HG03469 (cell line): ENCODE measurements at regions not wholly inside any gene's neighbourhood (a gene's known extent, or its start where the extent isn't known, plus 50 kb on each side); places are given as distances from the start of the nearest gene placed in this dataset.
"Not testable (repeated sequence)": the region's sequence is repeated elsewhere in the genome, so short reads cannot be mapped to it uniquely, and the experiment has no call there.

Source experiments
- ATAC-seq: cut with Tn5 transposase; IDR thresholded peaks from one replicate; pipeline ENCODE4 v1.9.1; 2021; ENCODE audit warnings: mild to moderate bottlenecking, moderate library complexity, moderate number of reproducible peaks; ENCODE audit not compliant: unreplicated experiment

DNA sequence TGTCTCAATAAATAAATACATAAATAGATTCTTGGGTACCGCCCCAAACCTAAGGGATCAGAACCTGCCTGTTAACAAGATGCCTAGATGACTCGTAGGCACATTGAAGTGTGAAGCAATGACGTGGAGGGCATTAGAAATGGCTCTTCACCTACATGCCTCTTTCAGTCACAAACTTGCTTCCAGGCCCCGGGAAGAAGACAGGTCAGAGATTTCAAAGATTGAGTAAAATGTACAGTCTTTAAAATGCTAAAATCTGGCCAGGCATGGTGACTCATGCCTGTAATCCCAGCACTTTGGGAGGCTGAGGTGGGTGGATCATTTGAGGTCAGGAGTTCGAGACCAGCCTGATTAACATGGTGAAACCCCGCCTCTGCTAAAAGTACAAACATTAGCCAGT, 480.8 kb upstream of the JARID2 start:
- ATAC-seq: no peak

DNA sequence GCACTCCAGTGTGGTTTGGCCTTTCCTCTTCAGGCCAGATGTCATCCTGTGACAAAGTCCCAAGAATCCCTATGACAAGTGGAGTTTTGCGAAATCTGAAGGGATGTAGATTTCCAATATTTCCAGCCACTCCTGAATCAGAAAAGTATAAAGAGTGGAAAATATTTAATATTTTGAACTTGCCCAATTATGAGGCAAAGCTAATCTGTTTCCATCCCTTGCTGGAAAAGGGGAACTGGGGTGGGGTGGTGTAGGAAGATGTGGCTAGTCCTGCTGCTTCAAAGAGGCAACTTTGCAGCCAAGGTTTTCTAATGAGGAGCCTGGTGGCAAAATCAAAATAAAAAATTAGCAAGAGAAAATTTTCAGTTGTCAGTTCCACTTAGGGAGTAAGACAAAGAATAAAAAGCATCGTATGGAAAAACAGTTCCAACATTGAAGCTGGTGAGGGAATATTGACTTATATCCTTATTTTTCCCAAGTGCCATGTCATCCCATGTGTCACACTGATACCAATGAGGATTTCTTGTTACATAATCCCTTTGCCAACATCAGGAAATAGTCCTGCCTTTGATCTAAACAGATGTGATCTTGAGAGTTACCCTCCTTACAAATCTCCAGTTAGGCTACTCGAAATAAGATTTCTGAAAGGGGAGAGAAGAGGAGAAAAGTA, 480.0 kb upstream of the JARID2 start:
- ATAC-seq: no peak

DNA sequence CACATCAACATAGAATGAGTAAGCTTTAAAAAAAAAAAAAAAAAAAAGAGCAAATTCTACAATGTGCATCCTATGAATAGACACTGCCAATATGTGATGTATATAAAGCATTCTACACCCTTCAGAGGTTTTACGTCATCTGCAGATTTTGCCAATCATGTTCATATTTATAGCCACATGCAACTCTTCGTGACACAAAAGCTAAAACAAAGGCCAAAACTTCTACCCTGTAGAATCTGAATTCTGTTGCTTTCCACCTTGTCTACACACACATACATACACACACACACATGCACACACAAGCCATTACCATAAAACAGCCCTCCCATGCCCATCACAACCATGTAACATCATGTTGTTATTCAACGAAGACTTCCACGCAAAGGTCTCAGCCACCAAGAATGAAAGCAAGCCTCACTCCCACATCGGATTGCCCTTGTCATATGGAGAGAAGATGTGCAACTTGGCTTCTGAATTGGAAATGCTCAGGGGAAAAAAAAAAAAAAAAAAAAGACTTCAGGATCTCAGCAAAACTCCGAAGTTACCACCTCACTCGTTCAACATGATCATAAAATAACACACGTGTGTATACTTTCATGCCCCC, 479.4 kb upstream of the JARID2 start:
- ATAC-seq: no peak

DNA sequence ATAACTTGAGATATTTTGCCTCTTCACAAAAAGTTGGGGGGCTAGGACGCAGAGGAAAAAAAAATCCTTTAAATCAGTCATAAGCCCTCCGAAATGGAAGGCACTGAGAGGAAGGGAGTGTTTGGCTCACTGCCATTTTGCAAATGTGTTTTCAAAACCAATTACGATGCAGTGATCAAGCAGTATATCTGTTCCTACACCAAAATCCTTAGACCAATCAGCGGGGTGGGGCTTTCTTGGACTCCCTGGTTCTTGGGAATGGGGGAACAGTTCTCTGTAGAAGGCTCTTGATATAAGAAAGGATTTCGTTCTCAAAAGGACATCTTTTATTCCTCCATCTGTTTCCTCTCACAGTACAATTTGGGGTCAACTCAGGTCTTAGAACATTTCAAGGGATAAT, 478.6 kb upstream of the JARID2 start:
- ATAC-seq: no peak

DNA sequence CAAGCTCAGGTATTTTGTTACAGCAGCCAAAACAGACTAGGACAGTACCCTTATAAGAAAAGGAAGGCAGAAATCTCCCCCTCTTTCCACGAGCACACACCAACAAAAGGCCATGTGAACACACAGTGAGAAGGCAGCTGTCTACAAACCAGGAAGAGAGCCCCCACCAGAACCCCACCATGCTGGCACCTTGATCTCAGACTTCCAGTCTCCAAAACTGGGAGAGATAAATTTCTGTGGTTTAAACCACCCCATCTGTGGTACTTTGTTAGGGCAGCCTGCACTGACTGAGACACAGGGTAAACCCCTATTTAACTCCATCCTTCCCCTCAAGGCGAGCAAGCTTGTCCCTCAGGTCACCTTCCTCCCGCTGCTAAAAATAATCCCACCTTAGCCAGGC, 475.8 kb upstream of the JARID2 start:
- no peak for ATAC-seq

DNA sequence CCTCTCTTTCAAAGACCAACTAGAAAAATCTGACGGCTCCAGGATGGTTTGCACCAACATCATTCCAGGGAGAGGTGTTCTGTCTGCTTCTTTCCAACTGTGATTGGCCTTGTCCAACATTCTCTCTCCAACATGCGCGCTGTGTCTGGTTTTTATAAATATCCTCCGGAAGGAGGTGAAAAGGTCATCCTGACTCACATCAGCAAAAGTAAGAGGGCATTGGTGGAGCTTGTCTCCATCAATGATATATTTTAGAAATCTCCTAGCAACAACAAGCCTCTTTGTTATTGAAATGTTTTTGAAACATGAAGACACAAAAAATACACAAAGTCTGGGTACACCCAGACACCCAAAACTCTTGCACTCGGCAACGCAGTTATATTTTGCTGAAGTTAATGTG, 475.3 kb upstream of the JARID2 start:
- no peak for ATAC-seq

DNA sequence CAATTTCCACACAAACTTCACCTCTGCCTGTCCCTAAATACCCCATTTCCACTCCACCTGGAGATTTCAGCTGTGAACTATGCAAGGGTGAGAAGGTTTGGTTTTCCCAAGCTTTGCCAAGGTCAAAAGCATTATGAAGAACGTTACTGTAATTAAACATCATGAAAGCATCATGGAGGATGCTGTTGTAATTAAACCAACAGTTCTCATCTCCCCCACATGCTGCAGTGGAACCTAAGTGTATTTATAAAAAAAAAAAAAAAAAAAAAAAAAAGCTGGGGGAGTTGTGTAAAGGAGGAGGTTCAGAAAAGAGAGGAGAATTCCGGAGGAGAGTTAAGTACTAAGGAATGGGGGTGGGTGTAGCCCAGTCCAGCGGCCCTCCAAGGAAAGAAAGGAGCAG, 474.9 kb upstream of the JARID2 start:
- no peak for ATAC-seq

DNA sequence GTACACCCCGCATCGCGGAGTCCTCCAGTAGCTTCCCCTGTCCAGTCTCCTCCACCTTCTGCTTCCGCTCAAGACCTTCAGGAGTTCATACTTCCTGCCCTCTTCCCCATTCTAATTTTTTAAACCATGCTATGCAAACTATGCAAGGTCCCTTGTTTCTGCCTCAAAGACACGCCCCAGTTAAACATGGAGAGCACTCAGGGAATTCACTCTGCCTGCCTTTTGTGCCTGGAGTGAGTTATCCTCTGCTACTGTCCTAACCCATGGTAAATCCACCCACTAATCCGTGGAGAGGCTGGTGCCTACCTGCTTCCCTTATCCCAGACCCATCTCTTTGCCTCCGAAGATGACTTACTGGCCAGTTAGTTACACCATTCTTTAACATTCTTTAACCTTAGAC, 473.7 kb upstream of the JARID2 start:
- no peak for ATAC-seq

DNA sequence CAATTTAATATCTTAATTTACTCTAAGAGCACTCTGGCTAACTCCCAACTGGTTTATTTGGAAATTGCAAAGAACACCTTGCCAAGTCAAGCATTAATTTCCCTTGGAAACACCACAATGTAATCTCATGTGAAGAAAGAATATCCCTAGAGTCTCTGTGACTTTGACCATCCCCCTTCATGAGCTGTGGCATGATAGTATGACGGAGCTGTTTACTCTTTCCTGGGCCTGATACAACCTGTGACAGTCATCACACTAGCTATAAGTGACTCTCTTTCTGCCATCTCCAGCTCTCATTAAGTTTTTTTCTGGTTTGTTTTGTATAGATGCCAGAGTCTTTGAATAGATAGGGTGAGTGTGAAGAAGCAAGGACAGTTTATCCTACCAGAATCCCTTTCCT, 470.3 kb upstream of the JARID2 start:
- no peak for ATAC-seq

DNA sequence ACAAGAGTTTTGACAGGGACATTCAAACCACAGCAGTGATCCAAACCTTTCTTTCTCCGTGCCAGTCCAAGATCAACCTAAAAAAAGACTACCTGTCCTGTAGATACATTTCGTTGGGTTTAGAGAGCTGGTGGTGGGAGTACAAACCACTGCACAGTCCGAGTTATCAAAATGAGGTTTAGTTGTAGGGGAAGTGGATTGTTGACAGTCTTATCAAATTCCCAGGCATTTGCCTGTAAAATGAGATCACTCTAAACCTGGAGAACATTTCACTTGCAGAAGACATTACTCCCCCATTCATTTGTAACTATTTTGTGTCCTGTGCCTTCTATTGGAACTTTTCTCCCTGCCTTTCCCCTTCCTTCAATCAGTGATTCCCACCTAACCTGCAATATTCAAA, 469.6 kb upstream of the JARID2 start:
- ATAC-seq: no peak

DNA sequence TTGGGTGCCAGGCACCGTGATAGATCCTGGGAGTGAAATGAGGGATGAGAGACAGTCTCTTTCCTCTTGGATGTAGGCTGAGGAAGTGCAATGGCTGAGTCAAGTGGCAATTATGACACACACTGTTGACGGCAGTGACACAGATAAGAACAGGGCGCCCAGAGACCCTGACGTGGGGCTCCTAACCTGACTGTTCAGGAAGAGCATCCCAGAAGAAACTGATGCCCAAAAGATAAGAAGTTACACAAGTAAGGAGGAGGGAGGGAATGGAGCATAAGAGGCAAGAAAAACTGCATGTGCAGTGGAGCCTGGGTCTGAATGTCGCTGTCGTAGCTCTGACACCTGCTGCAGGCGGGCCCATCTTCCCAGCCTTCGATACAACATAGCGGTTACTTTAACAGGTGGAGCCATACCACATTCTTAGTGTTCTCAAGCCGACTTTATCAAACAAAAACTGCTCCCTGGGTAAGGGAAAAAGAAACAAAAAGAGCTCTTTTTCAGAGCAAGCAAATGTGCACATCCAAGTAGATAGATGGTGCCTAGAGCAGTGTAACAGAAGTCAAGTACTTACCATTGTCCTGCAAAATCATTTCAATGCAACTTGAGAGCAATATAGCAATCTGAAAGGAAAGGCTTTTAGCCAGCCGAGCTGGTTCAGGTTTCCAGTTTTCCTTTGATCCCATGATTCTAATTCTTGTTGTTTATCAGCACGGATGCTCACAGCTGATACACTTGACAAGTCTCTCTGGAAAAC, 463.9 kb upstream of the JARID2 start:
- ATAC-seq: no peak

DNA sequence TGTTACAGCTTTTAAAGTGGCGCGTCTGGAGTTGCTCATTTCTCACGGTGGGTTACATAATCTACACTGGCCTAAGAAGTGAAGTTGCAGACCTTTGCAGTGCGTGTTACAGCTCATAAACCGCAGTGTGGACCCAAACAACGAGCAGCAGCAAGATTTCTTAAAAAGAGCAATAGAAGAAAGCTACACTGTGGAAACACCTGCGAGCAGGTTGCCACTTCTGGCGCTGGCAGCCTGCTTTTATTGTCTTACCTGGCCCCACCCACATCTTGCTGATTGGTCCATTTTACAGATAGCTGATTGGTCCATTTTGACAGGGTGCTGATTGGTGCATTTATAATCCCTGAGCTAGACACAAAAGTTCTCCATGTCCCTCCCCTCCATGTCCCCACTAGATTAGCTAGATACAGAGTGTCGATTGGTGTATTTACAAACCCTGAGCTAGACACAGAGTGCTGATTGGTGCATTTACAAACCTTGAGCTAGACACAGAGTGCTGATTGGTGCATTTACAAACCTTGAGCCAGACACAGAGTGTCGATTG, 462.9 kb upstream of the JARID2 start:
- not testable (repeated sequence) for ATAC-seq

DNA sequence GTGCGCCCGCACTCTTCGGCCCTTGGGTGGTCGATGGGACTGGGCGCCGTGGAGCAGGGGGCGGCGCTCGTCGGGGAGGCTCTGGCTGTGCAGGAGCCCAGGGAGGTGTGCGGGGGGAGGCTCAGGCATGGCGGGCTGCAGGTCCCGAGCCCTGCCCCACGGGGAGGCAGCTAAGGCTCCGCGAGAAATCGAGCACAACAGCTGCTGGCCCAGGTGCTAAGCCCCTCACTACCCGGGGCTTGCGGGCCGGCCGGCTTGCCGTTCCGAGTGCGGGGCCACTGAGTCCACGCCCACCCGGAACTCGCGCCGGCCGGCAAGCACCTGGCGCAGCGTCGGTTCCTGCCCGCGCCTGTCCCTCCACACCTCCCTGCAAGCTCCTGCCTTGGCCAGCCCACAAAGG, 462.3 kb upstream of the JARID2 start:
- ATAC-seq: no peak

DNA sequence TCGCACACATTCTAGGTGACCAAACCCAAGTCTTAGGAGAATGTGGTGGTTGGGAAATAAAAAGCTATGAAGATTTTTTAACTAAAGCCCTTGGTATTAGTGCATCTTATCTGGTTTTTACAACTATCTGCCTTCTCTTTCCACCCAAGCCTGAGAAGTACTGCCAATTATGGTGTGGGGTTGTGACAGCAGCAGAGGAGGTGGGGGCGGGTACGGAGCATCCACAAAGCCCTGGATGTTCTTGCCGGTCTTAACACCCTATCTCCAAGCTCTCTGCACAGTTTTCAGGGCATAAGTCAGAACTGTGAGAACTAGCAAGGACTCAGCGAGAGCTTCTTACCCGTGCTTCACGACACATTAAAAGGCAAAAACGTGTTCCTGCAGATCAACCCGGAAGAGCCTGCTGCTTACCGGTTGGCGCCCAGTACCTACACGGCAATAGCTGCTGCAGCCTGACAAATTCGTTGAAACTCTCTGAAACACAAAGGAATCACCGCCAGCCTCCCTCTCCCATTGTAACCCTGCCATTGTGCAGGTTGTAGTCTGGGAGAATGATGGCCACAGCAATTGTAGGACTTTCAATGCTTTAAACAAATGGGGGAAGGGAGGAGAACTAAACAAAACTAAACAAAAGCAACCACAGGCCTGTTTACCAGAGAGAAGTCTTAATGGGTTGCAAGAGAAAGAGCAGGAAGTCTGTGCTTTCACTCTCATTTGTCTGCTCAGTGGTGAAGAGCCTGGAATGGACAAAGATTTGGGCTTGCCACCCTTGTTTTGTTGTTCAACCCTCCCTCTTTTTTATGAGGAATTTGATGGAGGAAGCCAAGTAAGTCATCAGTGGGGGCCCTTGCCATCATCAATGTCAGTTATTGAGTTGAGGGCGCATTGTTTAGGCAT, 461.0 kb upstream of the JARID2 start:
- ATAC-seq: no peak

DNA sequence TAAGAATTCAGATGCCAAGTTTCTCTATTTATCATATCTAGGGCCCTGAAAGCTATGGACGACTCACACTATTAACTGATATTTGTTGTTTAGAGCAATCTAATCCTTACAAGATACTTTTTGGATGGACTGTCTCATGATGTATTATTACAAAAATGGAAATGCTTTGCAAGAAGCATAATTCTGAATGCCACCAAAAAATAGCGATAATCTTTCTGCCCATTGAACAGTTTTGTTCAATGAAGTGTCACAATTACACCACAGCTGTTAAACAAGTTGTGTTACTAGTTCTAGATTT, 460.4 kb upstream of the JARID2 start:
- ATAC-seq: no peak

DNA sequence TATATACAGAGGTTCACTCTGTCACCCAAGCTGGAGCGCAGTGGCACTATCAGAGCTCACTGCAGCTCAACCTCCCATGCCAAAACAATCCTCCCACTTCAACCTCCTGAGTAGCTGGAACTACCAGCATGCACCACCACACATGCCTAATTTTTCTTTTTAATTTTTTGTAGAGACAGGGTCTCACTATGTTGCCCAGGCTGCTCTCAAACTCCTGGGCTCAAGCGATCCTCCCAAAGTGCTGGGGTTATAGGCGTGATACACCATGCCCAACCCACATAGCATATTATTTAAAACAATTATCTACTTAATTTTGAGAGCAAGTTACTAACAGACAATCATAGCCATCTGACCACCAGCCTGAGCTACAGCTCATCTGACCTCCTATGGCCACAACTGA, 459.9 kb upstream of the JARID2 start:
- no peak for ATAC-seq

DNA sequence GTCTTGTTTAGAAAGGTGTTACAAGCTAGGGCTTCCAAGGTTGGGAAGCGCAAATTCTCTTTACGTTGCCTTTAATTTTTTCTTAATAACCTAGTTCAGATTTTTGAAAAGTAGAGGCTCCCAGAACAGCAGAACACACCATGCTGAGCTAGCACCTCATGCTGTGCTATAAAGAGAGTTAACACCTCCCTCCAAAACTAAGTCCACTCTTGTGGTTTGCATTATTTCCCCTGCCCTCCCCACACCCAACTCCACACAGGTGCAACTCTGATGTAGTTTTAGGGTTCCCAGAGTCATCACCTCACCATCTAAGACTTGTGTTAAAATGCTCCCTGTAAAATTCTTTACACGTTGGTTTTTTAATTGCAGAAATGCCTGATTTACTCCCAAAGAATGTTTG, 459.4 kb upstream of the JARID2 start:
- ATAC-seq: no peak

DNA sequence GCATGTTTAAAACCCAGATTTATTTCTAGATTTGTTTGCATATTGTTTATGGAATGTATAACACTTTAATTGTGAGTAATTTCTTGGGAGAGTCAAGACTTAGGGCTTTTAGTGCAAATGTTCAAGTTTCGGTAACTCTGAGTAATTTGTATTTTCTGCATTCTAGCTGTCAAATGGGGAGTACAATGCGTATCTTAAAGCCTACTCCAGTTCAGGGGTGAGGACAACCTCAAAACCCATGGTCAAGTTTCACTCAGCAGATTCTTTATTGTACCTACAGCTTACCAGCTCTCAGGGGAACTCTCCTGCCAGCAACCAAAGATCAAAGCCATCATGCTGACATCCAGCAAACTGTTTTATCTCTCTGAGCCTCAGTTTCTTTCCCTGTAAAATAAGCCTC, 458.6 kb upstream of the JARID2 start:
- no peak for ATAC-seq

DNA sequence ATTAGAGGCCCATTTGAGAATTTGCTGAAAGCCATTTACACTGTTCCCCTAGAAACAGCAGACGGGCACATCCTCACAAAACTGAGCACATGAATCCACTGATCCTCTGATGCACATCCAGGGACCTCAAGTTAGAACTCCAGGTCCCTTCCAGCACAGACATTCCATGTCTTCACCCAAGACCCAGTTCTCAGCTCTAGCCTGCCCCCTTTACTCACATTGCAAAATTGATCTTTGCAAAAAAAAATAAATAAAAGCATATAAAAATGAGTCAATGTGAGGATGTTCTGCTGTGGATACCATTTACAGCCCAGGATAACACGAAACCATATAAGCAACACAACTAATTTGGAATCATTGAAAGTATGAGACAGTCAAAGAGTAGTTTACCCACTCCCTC, 458.2 kb upstream of the JARID2 start:
- no peak for ATAC-seq

DNA sequence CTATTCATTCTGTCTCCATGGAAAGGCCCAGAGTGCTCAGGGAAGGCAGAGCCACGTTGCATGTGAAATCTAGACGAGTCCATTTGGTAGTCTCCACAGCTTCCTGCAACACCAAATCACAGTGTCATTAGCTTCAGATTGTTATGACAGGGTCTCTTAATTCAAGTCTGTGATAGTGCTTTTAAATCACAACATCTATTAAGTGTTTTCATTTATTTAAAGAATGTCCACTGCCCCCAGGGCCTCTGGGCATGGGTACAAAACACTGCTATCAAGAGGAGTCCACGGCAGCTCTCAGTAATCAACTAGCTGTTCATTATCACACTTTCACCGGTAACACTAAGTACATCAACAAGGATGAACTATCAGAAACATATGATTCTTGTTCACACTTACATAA, 455.9 kb upstream of the JARID2 start:
- no peak for ATAC-seq

DNA sequence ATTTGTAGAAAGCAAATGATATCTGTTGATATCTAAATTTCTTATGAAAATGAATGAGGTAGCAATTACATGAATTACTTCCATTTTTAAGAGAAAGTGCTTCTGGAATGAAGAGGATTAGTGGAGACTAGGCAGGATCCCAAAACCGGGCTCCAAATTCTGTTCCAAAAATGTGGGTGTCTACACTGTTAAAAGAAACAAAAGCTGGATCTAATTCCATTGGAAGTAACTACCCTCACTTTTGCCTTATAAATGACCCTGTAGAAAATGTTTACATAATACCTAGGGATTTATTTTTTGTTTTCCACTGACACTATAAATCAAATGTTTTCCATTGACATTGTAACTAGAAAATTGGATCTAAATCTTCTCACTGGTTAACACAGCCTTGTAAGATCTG, 454.9 kb upstream of the JARID2 start:
- no peak for ATAC-seq
